Natural killer cell (primary cell): ENCODE measurements at regions not wholly inside any gene's neighbourhood (a gene's known extent, or its start where the extent isn't known, plus 50 kb on each side); places are given as distances from the start of the nearest gene placed in this dataset.

Source experiments
- ATAC-seq, 3 donors: fragments of 150-1000 bp in 2 of 3; fragments of 200-7000 bp in 1 of 3; cut with Tn5 transposase; 1 replicate in 1 of 3; 2 replicates in 2 of 3; pipeline ENCODE4 v1.10.0; 2021; ENCODE audit warnings: mild to moderate bottlenecking in 2 of 3, moderate library complexity in 2 of 3
- DNase-seq, 2 donors: peaks; one replicate each; pipeline versions ENCODE4 v3.0.0 to v3.0.0-alpha.2; 2013 to 2021; ENCODE audit warnings: mixed read lengths in 1 of 2
- H3K27ac ChIP-seq: one replicate; pipeline ENCODE4 v1.5.1; 2013; ENCODE audit warnings: mild to moderate bottlenecking, low read length
- H3K27me3 ChIP-seq: one replicate; pipeline ENCODE4 v1.6.1; 2013; ENCODE audit warnings: low read length; ENCODE audit not compliant: control insufficient read depth, insufficient read depth
- H3K36me3 ChIP-seq: one replicate; pipeline ENCODE4 v1.6.1; 2013; ENCODE audit warnings: low read length; ENCODE audit not compliant: control insufficient read depth, insufficient read depth
- H3K4me1 ChIP-seq: one replicate; pipeline ENCODE4 v1.6.1; 2013; ENCODE audit warnings: low read length; ENCODE audit not compliant: control insufficient read depth, insufficient read depth
- H3K4me3 ChIP-seq: one replicate; pipeline ENCODE4 v1.5.1; 2013; ENCODE audit warnings: low read length
- H3K9me3 ChIP-seq: one replicate; pipeline ENCODE4 v1.6.1; 2013; ENCODE audit warnings: low read length; ENCODE audit not compliant: control insufficient read depth, insufficient read depth
- H3K27ac Mint-ChIP-seq, 2 donors: one replicate each; pipeline ENCODE4 v1.8.0; 2022; ENCODE audit warnings: mild to moderate bottlenecking in 2 of 2, mixed read lengths in 2 of 2, moderate library complexity in 1 of 2
- H3K27me3 Mint-ChIP-seq, 2 donors: one replicate each; pipeline ENCODE4 v1.8.0; 2022; ENCODE audit warnings: low read depth in 2 of 2, mixed read lengths in 2 of 2
- H3K36me3 Mint-ChIP-seq: one replicate; pipeline ENCODE4 v1.8.0; 2022; ENCODE audit warnings: mixed read lengths
- H3K4me1 Mint-ChIP-seq, 2 donors: one replicate each; pipeline ENCODE4 v1.8.0; 2022; ENCODE audit warnings: mixed read lengths in 2 of 2
- H3K4me3 Mint-ChIP-seq: one replicate; pipeline ENCODE4 v1.8.0; 2022; ENCODE audit warnings: mild to moderate bottlenecking, moderate library complexity, mixed read lengths
- H3K9me3 Mint-ChIP-seq, 2 donors: one replicate each; pipeline ENCODE4 v1.8.0; 2022; ENCODE audit warnings: mixed read lengths in 2 of 2
- WGBS: methylation state at CpG from one replicate; pipeline ENCODE4 v1.1.7; 2013; ENCODE audit warnings: missing lambda C conversion rate; ENCODE audit not compliant: insufficient coverage; 5-methylcytosine and 5-hydroxymethylcytosine counted together
- intact Hi-C: fragments of 100-400 bp; cut with micrococcal nuclease; formaldehyde crosslinking; loops from one replicate; pipeline ENCODE4 v1.14.2; 2022
- TF ChIP-seq, protein P1 (sequence below): fragments of 200-600 bp; IDR thresholded peaks from one replicate; pipeline ENCODE4 v1.8.0; 2022; ENCODE audit warnings: antibody characterized with exemption

DNA sequence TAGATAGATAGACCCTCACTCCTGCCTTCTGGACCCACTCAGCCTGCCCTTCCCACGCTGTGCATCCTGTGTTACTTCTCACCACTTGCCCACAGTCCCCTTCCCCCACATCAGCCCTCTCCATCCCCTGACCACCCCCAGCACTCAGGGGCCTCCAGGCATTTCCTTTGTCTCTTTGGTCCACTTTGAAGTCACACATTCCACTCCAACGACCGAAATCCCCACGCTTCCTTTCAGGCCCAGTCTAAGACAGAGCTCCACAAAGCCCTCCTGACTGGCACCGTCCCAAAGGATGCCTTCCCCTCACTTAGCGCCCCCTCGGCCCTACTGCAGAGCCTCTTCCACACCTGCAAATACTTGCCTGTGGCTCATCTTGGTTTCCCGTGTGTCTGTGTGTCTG lies 83.8 kb downstream of the FOXF2 start:
- H3K27me3 Mint-ChIP-seq, result peaks cover 9 to 21% of the 10 kb centered on the region in 2 donors
- intact Hi-C loops, result no loop called here
- DNase-seq (no peak), ATAC-seq (no peak)
- Histone ChIP-seq H3K9me3 (no peaks in the 10 kb centered on the region), H3K27ac (no peak overlapping the region), H3K36me3 (no peaks in the 10 kb centered on the region), H3K4me1 (no peaks in the 10 kb centered on the region), H3K27me3 (no peaks in the 10 kb centered on the region), H3K4me3 (no peak overlapping the region)
- peaks cover 0 to 3% of the 10 kb centered on the region in 2 donors for H3K9me3 Mint-ChIP-seq
- H3K4me1 Mint-ChIP-seq, result peaks cover 0 to 5% of the 10 kb centered on the region in 2 donors
- H3K27ac Mint-ChIP-seq, result no peak overlapping the region
- no peaks in the 10 kb centered on the region for H3K36me3 Mint-ChIP-seq
- TF ChIP-seq, protein P1, sequence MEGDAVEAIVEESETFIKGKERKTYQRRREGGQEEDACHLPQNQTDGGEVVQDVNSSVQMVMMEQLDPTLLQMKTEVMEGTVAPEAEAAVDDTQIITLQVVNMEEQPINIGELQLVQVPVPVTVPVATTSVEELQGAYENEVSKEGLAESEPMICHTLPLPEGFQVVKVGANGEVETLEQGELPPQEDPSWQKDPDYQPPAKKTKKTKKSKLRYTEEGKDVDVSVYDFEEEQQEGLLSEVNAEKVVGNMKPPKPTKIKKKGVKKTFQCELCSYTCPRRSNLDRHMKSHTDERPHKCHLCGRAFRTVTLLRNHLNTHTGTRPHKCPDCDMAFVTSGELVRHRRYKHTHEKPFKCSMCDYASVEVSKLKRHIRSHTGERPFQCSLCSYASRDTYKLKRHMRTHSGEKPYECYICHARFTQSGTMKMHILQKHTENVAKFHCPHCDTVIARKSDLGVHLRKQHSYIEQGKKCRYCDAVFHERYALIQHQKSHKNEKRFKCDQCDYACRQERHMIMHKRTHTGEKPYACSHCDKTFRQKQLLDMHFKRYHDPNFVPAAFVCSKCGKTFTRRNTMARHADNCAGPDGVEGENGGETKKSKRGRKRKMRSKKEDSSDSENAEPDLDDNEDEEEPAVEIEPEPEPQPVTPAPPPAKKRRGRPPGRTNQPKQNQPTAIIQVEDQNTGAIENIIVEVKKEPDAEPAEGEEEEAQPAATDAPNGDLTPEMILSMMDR, result no peak
- no peak overlapping the region for H3K4me3 Mint-ChIP-seq
- WGBS, result 56% methylated on average over 8 of the region's 8 CpGs

DNA sequence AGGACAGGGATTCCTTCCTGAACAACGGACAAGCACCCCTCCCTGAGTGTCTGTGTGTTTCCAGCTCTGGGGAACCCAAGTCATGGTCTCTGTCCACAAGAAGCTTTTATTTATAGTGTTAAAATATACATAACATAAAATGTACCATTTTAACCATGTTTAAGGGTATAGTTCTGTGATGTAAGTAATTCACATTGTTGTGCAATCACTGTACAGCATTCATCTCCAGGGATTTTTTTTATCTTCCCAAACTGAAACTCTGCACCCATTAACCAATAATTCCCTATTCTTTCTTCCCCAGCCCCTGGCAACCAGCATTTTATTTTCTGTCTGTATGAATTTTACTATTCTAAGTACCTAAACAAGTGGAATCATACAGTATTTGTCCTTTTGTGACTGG lies 84.2 kb downstream of the FOXF2 start:
- H3K27me3 ChIP-seq, result no peaks in the 10 kb centered on the region
- TF ChIP-seq, protein P1, result no peak
- H3K36me3 Mint-ChIP-seq, result no peaks in the 10 kb centered on the region
- H3K9me3 ChIP-seq, result no peaks in the 10 kb centered on the region
- peaks cover 3 to 7% of the 10 kb centered on the region in 2 donors for H3K9me3 Mint-ChIP-seq
- ATAC-seq (no peak), DNase-seq (no peak)
- intact Hi-C loops, result no loop called here
- peaks cover 0 to 5% of the 10 kb centered on the region in 2 donors for H3K4me1 Mint-ChIP-seq
- H3K4me3 ChIP-seq, result no peak overlapping the region
- H3K4me3 Mint-ChIP-seq, result no peak overlapping the region
- H3K27ac ChIP-seq, result no peak overlapping the region
- 75% methylated on average over 1 of the region's 1 CpG for WGBS
- peaks cover 9 to 19% of the 10 kb centered on the region in 2 donors for H3K27me3 Mint-ChIP-seq
- no peaks in the 10 kb centered on the region for H3K36me3 ChIP-seq
- H3K4me1 ChIP-seq, result no peaks in the 10 kb centered on the region
- no peak overlapping the region for H3K27ac Mint-ChIP-seq

DNA sequence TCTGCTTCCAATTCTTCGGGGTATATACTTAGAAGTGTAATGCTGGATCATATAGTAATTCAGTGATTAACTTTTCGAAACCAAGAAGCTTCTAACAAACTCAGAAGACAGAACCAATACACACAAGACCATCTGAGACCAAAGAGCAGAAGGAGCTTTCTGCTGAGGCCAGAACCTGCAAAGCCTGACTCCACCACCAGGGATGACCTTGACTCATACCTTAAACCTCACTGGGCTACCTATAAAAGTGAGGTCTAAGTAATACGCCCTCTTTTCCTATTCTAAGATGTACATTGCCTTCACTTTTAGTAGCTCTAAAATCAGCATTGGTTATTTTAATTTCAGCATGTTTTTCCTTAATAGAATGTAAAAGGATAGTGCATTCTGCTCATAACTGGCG lies 84.8 kb downstream of the FOXF2 start:
- H3K36me3 ChIP-seq, result no peaks in the 10 kb centered on the region
- Mint-ChIP-seq H3K4me1 (peaks cover 0 to 5% of the 10 kb centered on the region in 2 donors), H3K36me3 (no peaks in the 10 kb centered on the region), H3K9me3 (peaks cover 3 to 8% of the 10 kb centered on the region in 2 donors), H3K27ac (no peak overlapping the region), H3K27me3 (peaks cover 9 to 16% of the 10 kb centered on the region in 2 donors), H3K4me3 (no peak overlapping the region)
- H3K4me1 ChIP-seq, result no peaks in the 10 kb centered on the region
- intact Hi-C loops, result no loop called here
- WGBS, result 79% methylated on average over 2 of the region's 4 CpGs
- no peak overlapping the region for H3K27ac ChIP-seq
- DNase-seq (no peak), ATAC-seq (no peak)
- no peak overlapping the region for H3K4me3 ChIP-seq
- TF ChIP-seq, protein P1, result no peak
- no peaks in the 10 kb centered on the region for H3K27me3 ChIP-seq
- no peaks in the 10 kb centered on the region for H3K9me3 ChIP-seq

DNA sequence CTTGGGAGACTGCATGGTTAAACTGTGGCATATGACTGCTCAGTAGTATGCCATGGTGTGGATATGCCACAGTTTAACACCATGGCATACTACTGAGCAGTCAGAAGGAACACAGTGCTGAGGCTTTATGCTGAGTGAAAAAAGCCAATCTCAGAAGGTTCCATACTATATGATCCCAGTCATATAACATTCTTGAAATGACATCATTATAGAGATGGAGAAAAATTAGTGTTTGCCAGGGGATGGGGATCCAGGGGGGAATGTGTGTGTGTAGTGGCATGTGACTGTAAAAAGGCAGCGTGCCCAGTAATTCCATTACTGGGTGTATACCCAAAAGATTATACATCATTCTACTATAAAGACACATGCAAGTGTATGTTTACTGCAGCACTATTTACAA lies 85.8 kb downstream of the FOXF2 start:
- Histone ChIP-seq H3K27me3 (no peaks in the 10 kb centered on the region), H3K36me3 (no peaks in the 10 kb centered on the region), H3K4me3 (no peak overlapping the region), H3K4me1 (no peaks in the 10 kb centered on the region), H3K27ac (no peak overlapping the region), H3K9me3 (no peaks in the 10 kb centered on the region)
- peaks cover 3 to 8% of the 10 kb centered on the region in 2 donors for H3K9me3 Mint-ChIP-seq
- TF ChIP-seq, protein P1, result no peak
- H3K4me3 Mint-ChIP-seq, result no peak overlapping the region
- intact Hi-C loops, result no loop called here
- no peak overlapping the region for H3K27ac Mint-ChIP-seq
- DNase-seq, result no peak
- peaks cover 0 to 5% of the 10 kb centered on the region in 2 donors for H3K4me1 Mint-ChIP-seq
- peaks cover 9 to 11% of the 10 kb centered on the region in 2 donors for H3K27me3 Mint-ChIP-seq
- 100% methylated on average over 1 of the region's 1 CpG for WGBS
- H3K36me3 Mint-ChIP-seq, result no peaks in the 10 kb centered on the region
- ATAC-seq, result no peak
